ENCODE measurements at regions not wholly inside any gene's neighbourhood (a gene's known extent, or its start where the extent isn't known, plus 50 kb on each side); places are given as distances from the start of the nearest gene placed in this dataset.

- TF ChIP-seq CTCF (conservative IDR thresholded peaks at IDR 0.05; ENCODE audit: low read length) (no peak), EZH2phosphoT487 (IDR thresholded peaks at IDR 0.05; ENCODE audit: borderline replicate concordance, low read depth, low read length) (no peak)
Observed at GRCh38 chr20:52093575-52093974, 98.0 kb downstream of the ZFP64 start.
